ENCODE measurements at regions not wholly inside any gene's neighbourhood (a gene's known extent, or its start where the extent isn't known, plus 50 kb on each side); places are given as distances from the start of the nearest gene placed in this dataset.

DNA sequence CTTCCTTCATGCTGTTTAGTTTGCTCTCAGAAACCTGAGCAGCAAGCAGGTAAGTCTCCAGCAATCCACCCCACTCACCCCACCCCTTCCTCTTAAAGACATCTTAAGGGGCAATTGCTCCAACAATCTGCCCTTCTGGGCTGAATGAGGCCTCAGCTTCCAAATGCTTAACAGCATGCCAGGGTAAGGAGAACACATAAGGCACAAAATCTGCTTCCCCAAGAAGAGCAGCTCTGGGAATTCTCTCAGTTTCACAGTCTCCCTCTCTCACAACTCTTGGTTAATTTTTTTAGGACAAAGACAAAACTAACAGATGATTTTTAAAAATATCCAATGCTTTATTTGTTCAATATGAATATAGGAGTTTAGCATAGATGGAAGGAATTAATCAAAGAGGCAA is 288.9 kb upstream of the CCDC196 start:
- no peaks in the 10 kb centered on the region for H3K9me3 ChIP-seq
- H3K27me3 ChIP-seq (replicated peaks; ENCODE audit: insufficient read depth) = no peaks in the 10 kb centered on the region
- no peaks in the 10 kb centered on the region for H3K36me3 ChIP-seq
- no peaks in the 10 kb centered on the region for H3K4me1 ChIP-seq (replicated peaks)
- H3K4me3 ChIP-seq = no peak overlapping the region
- DNase-seq (ENCODE audit: low spot score) = no peak
- no peak for TF ChIP-seq CTCF (IDR thresholded peaks at IDR 0.05)
- no peak for TF ChIP-seq POLR2AphosphoS5 (IDR thresholded peaks at IDR 0.05)
- no peak for TF ChIP-seq POLR2A (IDR thresholded peaks at IDR 0.05)
- H3K27ac ChIP-seq = no peak overlapping the region
- intact Hi-C loops (cut with DNase I) = no loop called here

GRCh38 chr14:66206554-66206953 is 279.6 kb upstream of the CCDC196 start:
- TF ChIP-seq CTCF (IDR thresholded peaks at IDR 0.05) (no peak), POLR2A (IDR thresholded peaks at IDR 0.05) (no peak), POLR2AphosphoS5 (IDR thresholded peaks at IDR 0.05) (no peak)
- no peaks in the 10 kb centered on the region for H3K36me3 ChIP-seq
- 86% methylated on average over 2 of the region's 2 CpGs for WGBS
- no peak overlapping the region for H3K27ac ChIP-seq
- no peak overlapping the region for H3K4me3 ChIP-seq
- no peaks in the 10 kb centered on the region for H3K4me1 ChIP-seq (replicated peaks)
- no peak for DNase-seq (ENCODE audit: low spot score)
- H3K27me3 ChIP-seq (replicated peaks; ENCODE audit: insufficient read depth) = no peaks in the 10 kb centered on the region
- H3K9me3 ChIP-seq = no peaks in the 10 kb centered on the region
- intact Hi-C loops (cut with DNase I) = no loop called here

DNA sequence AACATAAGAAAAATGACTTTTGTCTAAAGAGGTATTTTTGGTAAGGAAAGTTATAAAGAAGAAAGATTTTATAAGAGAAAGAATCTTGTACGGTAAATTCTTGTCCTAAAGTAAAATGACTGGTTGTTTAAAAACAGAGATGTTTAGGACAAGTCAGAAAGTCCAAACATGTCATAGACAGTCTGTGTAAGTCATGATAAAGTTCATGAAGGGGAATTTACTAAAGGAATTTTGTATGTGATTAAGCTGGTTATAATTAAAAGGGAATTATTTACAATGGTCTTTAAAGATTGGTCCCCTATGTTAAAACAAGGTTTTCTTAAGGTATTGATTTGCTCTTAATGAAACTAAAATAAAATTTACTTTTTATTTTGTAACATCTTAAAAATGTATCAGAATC is 269.4 kb upstream of the CCDC196 start:
- TF ChIP-seq POLR2AphosphoS5 (IDR thresholded peaks at IDR 0.05) = no peak
- no peak for TF ChIP-seq CTCF (IDR thresholded peaks at IDR 0.05)
- TF ChIP-seq POLR2A (IDR thresholded peaks at IDR 0.05) = no peak
- H3K36me3 ChIP-seq = no peaks in the 10 kb centered on the region
- DNase-seq (ENCODE audit: low spot score) = no peak
- no peaks in the 10 kb centered on the region for H3K27me3 ChIP-seq (replicated peaks; ENCODE audit: insufficient read depth)
- no peaks in the 10 kb centered on the region for H3K4me1 ChIP-seq (replicated peaks)
- H3K9me3 ChIP-seq = no peaks in the 10 kb centered on the region
- intact Hi-C loops (cut with DNase I) = no loop called here
- no peak overlapping the region for H3K27ac ChIP-seq
- H3K4me3 ChIP-seq = no peak overlapping the region
- 93% methylated on average over 1 of the region's 1 CpG for WGBS

DNA sequence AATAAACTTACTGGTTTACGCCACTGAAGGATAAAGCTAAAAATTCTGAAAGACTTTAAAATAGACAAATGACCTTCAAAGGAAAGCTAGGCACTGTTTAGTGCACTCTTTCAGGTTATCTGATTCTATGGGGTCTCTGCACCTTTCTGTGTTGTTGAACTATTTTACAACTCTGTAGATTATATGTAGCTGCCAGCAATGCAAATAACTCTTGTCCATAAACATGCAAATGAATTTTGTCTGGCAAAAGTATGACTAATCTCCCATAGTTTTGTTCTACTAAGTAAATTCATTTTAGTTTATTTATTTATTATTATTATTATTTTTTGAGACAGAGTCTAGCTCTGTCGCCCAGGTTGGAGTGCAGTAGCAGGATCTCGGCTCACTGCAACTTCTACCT is 266.3 kb upstream of the CCDC196 start:
- no peak for DNase-seq (ENCODE audit: low spot score)
- 93% methylated on average over 3 of the region's 3 CpGs for WGBS
- H3K4me3 ChIP-seq = no peak overlapping the region
- no peaks in the 10 kb centered on the region for H3K9me3 ChIP-seq
- H3K27me3 ChIP-seq (replicated peaks; ENCODE audit: insufficient read depth) = no peaks in the 10 kb centered on the region
- no peaks in the 10 kb centered on the region for H3K36me3 ChIP-seq
- H3K4me1 ChIP-seq (replicated peaks) = no peaks in the 10 kb centered on the region
- intact Hi-C loops (cut with DNase I) = no loop called here
- no peak overlapping the region for H3K27ac ChIP-seq
- TF ChIP-seq POLR2A (IDR thresholded peaks at IDR 0.05) (no peak), CTCF (IDR thresholded peaks at IDR 0.05) (no peak), POLR2AphosphoS5 (IDR thresholded peaks at IDR 0.05) (no peak)

DNA sequence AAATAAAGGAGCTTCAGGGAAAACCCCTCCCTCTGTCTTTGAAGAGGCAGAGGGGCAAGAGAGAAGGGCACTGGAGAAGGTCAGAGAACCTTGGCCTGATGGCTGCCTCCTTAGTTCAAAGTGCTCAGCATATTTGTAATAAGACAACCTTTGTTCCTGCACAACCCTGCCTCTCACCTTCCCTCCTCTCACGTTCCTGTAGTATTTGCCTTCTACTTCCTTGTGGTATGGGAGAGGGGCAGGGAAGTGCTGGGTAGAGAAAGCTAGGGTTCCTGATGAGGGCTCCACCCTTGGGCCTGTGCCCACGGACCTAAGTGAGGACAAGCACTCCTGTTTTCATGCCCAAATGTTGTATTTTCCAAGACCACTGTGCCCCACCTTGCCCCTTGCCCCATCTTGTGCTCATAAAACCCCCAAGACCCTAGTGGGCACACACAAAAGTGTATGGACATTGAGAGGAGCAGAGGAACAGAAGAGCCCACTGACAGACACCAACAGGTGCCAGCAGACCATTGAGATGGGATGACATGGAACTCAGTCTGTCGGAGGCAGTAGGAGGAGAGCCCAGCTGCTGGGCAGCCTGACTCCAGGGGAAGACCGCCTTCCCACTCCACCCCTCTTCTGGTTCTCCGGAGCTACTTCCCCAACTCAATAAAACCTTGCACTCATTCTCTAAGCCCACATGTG is 261.5 kb upstream of the CCDC196 start:
- Histone ChIP-seq H3K4me3 (no peak overlapping the region), H3K4me1 (replicated peaks) (no peaks in the 10 kb centered on the region), H3K27me3 (replicated peaks; ENCODE audit: insufficient read depth) (no peaks in the 10 kb centered on the region), H3K27ac (no peak overlapping the region), H3K36me3 (no peaks in the 10 kb centered on the region), H3K9me3 (no peaks in the 10 kb centered on the region)
- 83% methylated on average over 5 of the region's 5 CpGs for WGBS
- TF ChIP-seq POLR2A (IDR thresholded peaks at IDR 0.05) (no peak), CTCF (IDR thresholded peaks at IDR 0.05) (no peak)
- DNase-seq (ENCODE audit: low spot score) = no peak
- intact Hi-C loops (cut with DNase I) = no loop called here
